ENCODE measurements at regions not wholly inside any gene's neighbourhood (a gene's known extent, or its start where the extent isn't known, plus 50 kb on each side); places are given as distances from the start of the nearest gene placed in this dataset.

DNA sequence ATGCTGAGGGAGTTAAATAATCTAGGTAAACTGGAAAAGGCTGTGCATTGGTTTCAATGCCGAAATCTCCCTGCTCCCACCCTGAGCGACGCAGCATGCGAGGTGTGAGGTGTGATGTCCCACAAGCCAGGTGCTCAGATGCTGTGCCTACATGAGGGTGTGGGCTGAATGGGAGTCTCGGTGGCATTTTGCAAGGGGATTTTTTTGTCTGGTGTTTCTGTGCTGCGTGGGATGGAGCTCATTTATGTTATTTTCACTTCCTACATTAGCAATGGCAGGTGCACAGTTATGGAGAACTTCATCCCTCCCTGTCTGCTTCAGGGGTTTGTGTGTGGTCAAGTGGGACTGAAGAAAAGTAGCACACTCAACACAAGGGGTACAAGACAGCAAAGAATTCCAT, 110.2 kb upstream of the CCDC68 start:
- in situ Hi-C loops (cut with HindIII; ENCODE audit: low sequenced_read_pairs) = no loop called here
- no peak overlapping the region for H3K4me3 ChIP-seq (ENCODE audit: low read depth, low read length)
- TF ChIP-seq, protein P1, sequence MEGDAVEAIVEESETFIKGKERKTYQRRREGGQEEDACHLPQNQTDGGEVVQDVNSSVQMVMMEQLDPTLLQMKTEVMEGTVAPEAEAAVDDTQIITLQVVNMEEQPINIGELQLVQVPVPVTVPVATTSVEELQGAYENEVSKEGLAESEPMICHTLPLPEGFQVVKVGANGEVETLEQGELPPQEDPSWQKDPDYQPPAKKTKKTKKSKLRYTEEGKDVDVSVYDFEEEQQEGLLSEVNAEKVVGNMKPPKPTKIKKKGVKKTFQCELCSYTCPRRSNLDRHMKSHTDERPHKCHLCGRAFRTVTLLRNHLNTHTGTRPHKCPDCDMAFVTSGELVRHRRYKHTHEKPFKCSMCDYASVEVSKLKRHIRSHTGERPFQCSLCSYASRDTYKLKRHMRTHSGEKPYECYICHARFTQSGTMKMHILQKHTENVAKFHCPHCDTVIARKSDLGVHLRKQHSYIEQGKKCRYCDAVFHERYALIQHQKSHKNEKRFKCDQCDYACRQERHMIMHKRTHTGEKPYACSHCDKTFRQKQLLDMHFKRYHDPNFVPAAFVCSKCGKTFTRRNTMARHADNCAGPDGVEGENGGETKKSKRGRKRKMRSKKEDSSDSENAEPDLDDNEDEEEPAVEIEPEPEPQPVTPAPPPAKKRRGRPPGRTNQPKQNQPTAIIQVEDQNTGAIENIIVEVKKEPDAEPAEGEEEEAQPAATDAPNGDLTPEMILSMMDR (IDR thresholded peaks at IDR 0.05; ENCODE audit: low read depth, low read length) = no peak
- no peak for DNase-seq (ENCODE audit: low read depth, low spot score)

DNA sequence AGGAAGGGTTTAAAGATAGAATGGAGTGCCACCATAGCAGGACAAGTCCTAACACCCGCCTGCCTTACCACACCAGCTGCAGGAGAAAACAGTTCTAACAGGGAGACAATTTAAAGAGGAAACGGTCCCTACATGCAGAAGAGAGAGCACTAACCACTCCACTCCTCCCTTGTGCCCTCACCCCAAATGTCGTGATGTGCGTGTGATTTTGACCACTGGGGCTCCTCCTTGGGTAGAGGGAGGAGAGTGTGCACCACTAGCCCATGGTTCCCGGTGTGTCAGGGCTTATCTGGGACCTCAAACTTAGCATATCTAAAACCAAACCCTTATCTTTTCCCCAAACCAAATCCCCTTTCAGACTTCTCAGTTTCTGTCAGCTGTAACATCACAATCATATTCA, 105.5 kb upstream of the CCDC68 start:
- DNase-seq (ENCODE audit: low read depth, low spot score) = no peak
- TF ChIP-seq, protein P1 (IDR thresholded peaks at IDR 0.05; ENCODE audit: low read depth, low read length) = no peak
- H3K4me3 ChIP-seq (ENCODE audit: low read depth, low read length) = no peak overlapping the region
- in situ Hi-C loops (cut with HindIII; ENCODE audit: low sequenced_read_pairs) = no loop called here

DNA sequence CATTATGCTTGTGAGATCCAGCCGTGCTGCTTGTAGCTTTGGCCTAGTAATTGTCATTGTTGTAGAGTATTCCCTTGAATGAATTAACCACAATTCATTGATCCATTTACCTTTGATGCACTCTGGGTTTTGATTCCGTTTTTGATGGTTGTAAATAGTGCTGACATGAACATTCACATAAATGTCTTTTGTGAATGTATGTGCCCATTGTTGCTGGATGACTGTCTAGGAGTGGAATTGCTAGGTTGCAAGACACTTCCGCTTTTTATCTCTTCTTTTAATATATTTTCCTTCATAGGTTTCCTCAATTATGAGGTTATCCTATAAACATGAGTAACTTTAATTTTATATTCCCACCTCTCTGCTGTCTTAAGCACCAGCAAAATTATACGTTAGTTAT, 104.8 kb upstream of the CCDC68 start:
- in situ Hi-C loops (cut with HindIII; ENCODE audit: low sequenced_read_pairs) = no loop called here
- H3K4me3 ChIP-seq (ENCODE audit: low read depth, low read length) = no peak overlapping the region
- DNase-seq (ENCODE audit: low read depth, low spot score) = no peak
- TF ChIP-seq, protein P1 (IDR thresholded peaks at IDR 0.05; ENCODE audit: low read depth, low read length) = no peak

DNA sequence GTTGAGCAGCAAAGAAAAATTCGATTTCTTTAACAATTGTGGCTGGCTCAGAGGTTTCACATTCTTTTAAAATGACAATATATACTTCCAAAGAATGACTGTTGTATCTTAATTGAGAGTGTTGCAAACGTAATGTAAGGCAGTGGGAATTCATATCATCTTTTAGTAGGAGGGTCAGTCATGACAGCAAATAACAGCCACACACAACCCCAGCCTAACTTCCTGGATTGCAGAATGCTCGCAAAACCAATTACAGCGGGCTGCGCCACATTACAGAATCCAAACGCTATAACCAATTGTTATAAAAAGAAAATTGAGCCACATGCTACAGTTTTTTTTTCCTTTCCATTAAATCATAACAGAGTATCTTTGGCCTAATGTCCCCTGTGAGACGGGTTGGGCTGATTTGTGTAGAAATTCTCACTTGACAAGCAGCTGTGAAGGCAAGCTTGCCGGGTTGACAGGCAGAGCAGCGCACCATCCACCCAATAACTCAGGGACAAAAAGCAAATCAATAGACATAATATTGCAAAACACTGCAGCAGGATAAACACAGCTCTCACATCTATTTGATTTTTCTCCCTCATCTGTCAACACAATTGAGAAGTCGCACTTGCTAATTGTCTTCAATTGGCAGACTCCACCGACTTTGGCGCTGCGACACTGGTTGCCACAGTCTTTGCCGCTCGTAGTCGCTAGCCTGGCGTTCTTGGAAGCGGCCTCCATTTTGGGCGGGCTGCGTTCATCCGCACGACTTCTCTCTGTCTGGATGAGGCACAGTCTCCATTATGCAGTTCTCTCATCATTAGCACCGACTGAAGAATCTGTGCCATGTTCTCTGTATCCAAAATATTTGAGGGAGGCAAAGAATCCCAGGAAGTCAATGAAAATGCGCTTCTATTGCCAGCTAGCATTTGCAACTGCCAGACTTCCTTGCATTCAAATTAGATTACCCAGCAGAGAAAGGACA, 95.0 kb upstream of the CCDC68 start:
- in situ Hi-C loops (cut with HindIII; ENCODE audit: low sequenced_read_pairs) = no loop called here
- TF ChIP-seq, protein P1 (IDR thresholded peaks at IDR 0.05; ENCODE audit: low read depth, low read length) = no peak
- no peak overlapping the region for H3K4me3 ChIP-seq (ENCODE audit: low read depth, low read length)
- no peak for DNase-seq (ENCODE audit: low read depth, low spot score)

DNA sequence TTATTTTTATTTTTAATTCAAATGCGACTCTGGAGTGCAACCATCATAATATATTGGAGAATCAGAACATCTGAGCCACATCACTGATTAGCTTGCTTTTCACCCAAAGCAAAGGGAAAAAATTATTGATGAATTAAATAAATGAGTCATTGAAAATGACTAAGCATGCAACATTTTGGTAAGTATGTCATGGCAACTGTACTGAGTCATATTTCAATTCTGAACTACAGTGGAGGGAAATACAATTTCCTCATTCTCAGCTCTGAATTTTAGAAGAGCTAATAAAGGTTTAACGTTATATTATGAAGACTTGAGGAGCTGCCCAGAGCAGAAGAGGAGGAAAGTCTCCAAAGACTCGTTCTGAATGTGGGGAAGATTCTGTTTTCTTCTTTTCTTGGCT, 89.6 kb upstream of the CCDC68 start:
- in situ Hi-C loops (cut with HindIII; ENCODE audit: low sequenced_read_pairs) = no loop called here
- H3K4me3 ChIP-seq (ENCODE audit: low read depth, low read length) = no peak overlapping the region
- DNase-seq (ENCODE audit: low read depth, low spot score) = peak; percentile 62
- TF ChIP-seq, protein P1 (IDR thresholded peaks at IDR 0.05; ENCODE audit: low read depth, low read length) = no peak

DNA sequence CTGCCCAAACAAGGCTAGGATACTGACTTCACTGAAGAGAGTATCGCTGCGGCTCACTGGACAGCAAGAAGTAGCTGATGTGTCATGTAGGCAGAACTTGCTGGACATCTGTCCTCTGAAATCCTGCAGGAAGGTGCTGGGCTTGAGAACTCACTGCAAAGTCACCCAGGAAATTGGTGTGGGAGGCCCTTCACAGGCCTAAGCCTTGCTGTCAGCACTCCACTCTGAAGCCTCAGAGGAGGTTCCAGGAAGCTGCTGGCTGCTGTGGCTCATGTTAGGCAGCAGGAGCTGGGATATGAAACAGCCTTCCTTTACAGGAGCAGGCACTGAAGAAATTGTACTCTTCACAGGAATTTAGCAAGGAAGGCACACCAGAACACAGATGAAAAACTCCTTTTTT, 88.3 kb upstream of the CCDC68 start:
- no peak overlapping the region for H3K4me3 ChIP-seq (ENCODE audit: low read depth, low read length)
- TF ChIP-seq, protein P1 (IDR thresholded peaks at IDR 0.05; ENCODE audit: low read depth, low read length) = no peak
- in situ Hi-C loops (cut with HindIII; ENCODE audit: low sequenced_read_pairs) = no loop called here
- no peak for DNase-seq (ENCODE audit: low read depth, low spot score)
